Neuron (in vitro differentiated cells): ENCODE measurements at regions not wholly inside any gene's neighbourhood (a gene's known extent, or its start where the extent isn't known, plus 50 kb on each side); places are given as distances from the start of the nearest gene placed in this dataset.

Source experiments
- H2AFZ ChIP-seq: one replicate; pipeline ENCODE4 v1.6.1; 2013; ENCODE audit warnings: low read depth, mild to moderate bottlenecking, inconsistent platforms, low read length, moderate library complexity
- H3K27me3 ChIP-seq: one replicate; pipeline ENCODE4 v1.6.1; 2013; ENCODE audit warnings: low read length; ENCODE audit not compliant: insufficient read depth
- H3K36me3 ChIP-seq: one replicate; pipeline ENCODE4 v1.6.1; 2013; ENCODE audit warnings: low read length; ENCODE audit not compliant: insufficient read depth
- H3K4me1 ChIP-seq: one replicate; pipeline ENCODE4 v1.6.1; 2013; ENCODE audit warnings: low read length; ENCODE audit not compliant: insufficient read depth
- H3K4me3 ChIP-seq: 2 replicates; pipeline ENCODE4 v1.5.1; 2013; ENCODE audit warnings: mild to moderate bottlenecking, low read length, moderate library complexity
- H3K9me3 ChIP-seq: one replicate; pipeline ENCODE4 v1.6.1; 2013; ENCODE audit warnings: low read length

DNA sequence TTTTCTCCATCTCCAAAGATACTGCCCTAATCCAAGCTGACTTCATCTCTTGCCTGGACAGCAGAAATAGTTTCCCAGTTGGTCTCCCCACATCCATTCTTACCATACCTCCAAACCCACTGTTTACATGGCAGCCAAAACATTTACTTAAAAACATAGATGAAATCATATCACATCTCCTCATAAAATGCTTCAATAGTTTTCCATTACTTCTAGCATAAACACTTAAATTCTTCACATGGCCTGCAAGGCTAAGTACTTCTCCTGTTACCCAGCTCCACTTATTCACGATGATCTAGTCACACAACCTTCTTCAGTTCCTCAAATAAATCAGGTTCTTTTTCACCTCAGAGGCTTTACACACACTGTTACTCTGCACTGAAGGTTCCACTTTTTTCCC lies 185.8 kb upstream of the ACVR2A start:
- no peaks in the 10 kb centered on the region for H3K36me3 ChIP-seq
- H3K9me3 ChIP-seq, result no peaks in the 10 kb centered on the region
- no peak overlapping the region for H2AFZ ChIP-seq
- no peak overlapping the region for H3K4me3 ChIP-seq
- no peaks in the 10 kb centered on the region for H3K4me1 ChIP-seq
- H3K27me3 ChIP-seq, result no peaks in the 10 kb centered on the region

DNA sequence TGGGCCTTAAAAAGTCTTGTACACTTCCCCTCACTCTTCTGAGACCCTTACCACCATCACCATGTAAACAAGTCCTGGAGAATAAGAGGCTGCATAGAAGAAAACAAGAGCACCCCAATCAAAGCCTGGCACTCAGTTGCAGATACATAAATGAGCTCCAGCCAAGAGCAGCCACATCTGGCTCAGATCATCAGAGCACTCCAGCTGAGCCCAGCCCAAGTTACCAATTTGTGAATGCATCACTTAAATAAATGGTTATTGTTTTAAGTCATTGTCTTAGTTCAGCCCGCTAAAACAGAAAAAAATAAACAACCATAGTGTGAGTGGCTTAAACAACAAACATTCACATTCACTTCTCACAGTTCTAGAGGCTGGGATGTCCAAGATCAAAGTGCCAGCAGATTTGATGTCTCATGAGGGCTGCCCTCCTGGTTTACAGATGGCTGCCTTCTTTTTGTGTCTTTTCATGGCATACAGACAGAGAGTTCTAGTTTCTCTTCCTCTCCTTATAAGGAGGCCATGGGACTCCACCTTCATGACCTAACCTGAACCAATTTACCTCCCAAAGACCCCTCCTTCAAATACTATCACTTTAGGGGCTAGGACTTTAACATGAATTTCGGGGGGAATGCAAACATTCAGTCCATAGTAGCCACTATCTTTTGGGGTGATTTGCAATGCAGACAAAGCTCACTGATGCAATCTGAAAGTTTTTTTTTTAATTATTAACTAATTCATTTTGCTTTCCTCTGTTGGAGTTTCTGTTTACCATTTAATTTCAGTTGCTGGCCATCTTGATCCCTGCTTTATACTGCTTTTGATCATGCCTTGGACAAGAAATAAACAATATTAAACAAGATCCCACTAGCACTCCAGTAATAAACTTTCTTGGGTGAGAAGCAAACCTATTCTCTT lies 187.5 kb upstream of the ACVR2A start:
- Histone ChIP-seq H3K27me3 (no peaks in the 10 kb centered on the region), H3K4me1 (peaks cover 4% of the 10 kb centered on the region), H3K36me3 (no peaks in the 10 kb centered on the region), H3K4me3 (no peak overlapping the region), H2AFZ (no peak overlapping the region), H3K9me3 (no peaks in the 10 kb centered on the region)

DNA sequence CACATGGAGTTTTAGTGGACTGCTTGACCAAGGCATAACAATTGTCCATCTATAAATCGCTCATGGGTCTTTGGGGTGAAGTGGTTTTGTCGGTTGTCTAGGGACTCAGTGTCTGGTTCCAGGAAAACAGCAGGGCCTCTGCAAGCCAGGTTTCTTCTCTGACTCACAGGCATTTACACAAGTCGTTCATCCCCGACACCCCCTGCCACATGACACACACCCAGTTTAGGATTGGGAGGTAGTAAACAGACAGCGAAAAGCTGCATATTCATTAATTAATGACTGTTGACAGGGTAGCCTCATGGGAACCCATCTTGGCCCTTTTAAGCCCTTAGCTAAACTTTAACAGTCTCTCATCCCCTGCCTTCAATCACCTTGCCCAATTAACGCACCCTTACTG lies 194.8 kb upstream of the ACVR2A start:
- Histone ChIP-seq H3K4me3 (no peak overlapping the region), H2AFZ (no peak overlapping the region), H3K9me3 (no peaks in the 10 kb centered on the region), H3K27me3 (no peaks in the 10 kb centered on the region), H3K36me3 (no peaks in the 10 kb centered on the region), H3K4me1 (peaks cover 40% of the 10 kb centered on the region)

DNA sequence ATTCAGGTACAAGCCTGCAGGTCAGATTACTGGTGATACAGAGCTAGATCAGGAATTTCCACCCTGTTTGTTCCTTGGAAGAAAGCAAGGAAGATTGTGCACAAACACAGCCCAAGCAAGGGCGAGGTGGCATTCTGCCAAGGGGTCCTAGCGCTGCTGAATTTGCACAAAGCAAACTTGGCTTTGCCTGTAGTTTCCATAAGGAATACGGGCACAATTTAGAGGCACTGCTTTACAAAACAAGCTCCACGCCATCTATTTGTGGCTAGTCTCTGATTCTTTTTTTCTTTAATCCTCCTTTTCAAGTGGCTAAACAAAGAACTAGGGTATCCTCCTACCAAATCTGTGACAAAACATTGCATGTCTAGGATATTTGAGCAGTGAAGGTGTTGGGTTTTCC lies 195.5 kb upstream of the ACVR2A start:
- Histone ChIP-seq H3K36me3 (no peaks in the 10 kb centered on the region), H3K4me3 (no peak overlapping the region)

GRCh38 chr2:147648471-147648870 lies 196.4 kb upstream of the ACVR2A start:
- H3K36me3 ChIP-seq, result no peaks in the 10 kb centered on the region
- H3K27me3 ChIP-seq, result no peaks in the 10 kb centered on the region
- H3K4me3 ChIP-seq, result no peak overlapping the region
- no peak overlapping the region for H2AFZ ChIP-seq
- peaks cover 43% of the 10 kb centered on the region for H3K4me1 ChIP-seq
- no peaks in the 10 kb centered on the region for H3K9me3 ChIP-seq

More for the DNA sequence above, 195.5 kb upstream of the ACVR2A start:
- Histone ChIP-seq H3K4me1 (peaks cover 44% of the 10 kb centered on the region), H3K27me3 (no peaks in the 10 kb centered on the region), H3K9me3 (no peaks in the 10 kb centered on the region), H2AFZ (peak overlapping the region; percentile 39)

GRCh38 chr2:147647816-147648215 lies 197.0 kb upstream of the ACVR2A start:
- Histone ChIP-seq H3K4me1 (peaks cover 41% of the 10 kb centered on the region), H3K36me3 (no peaks in the 10 kb centered on the region), H2AFZ (no peak overlapping the region), H3K9me3 (no peaks in the 10 kb centered on the region), H3K27me3 (no peaks in the 10 kb centered on the region), H3K4me3 (no peak overlapping the region)

GRCh38 chr2:147646818-147647468 lies 197.9 kb upstream of the ACVR2A start:
- H3K9me3 ChIP-seq, result no peaks in the 10 kb centered on the region
- no peaks in the 10 kb centered on the region for H3K36me3 ChIP-seq
- H3K27me3 ChIP-seq, result no peaks in the 10 kb centered on the region
- no peak overlapping the region for H2AFZ ChIP-seq
- H3K4me3 ChIP-seq, result no peak overlapping the region
- H3K4me1 ChIP-seq, result peaks cover 41% of the 10 kb centered on the region

DNA sequence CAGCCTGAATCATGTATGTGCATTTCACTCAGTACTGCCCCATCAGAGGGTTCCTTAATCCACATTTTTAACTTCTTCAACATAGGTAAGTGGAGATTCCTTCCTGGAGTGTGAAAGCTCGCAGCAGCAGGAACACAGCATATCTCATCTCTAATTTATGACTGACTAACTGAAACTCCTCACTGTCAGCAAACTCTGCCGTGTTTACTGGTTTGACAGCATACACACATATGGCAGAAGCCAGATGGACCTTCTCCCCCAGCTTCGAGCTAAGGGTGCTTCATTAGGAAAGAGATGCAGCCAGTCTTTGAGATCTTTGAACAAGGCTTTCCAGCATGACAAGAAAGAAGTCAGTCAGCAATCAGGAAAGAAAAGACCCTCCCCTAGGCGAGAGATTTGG lies 200.3 kb upstream of the ACVR2A start:
- Histone ChIP-seq H2AFZ (no peak overlapping the region), H3K36me3 (no peaks in the 10 kb centered on the region), H3K27me3 (no peaks in the 10 kb centered on the region)

DNA sequence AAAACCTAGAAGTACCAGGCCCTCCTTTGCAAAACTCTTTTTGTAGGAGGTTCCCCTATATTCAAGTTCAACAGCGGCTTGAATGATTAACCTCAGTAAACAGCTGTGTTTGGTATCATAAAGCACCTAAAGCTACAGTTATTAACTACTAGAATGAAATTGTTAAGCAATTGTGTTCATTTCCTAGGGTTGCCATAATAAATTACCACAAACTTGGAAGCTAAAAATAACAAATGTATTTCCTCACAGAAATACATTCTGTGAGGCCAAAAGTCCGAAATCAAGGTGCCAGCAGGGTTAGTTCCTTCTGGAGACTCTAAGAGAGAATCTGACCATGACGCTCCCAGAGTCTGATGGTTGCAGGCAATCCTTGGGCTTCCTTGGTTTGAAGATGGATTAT lies 202.1 kb upstream of the ACVR2A start:
- Histone ChIP-seq H3K4me3 (no peak overlapping the region), H3K36me3 (no peaks in the 10 kb centered on the region), H2AFZ (no peak overlapping the region)

More for the DNA sequence above, 200.3 kb upstream of the ACVR2A start:
- H3K4me3 ChIP-seq, result no peak overlapping the region
- H3K4me1 ChIP-seq, result peaks cover 37% of the 10 kb centered on the region
- H3K9me3 ChIP-seq, result no peaks in the 10 kb centered on the region

DNA sequence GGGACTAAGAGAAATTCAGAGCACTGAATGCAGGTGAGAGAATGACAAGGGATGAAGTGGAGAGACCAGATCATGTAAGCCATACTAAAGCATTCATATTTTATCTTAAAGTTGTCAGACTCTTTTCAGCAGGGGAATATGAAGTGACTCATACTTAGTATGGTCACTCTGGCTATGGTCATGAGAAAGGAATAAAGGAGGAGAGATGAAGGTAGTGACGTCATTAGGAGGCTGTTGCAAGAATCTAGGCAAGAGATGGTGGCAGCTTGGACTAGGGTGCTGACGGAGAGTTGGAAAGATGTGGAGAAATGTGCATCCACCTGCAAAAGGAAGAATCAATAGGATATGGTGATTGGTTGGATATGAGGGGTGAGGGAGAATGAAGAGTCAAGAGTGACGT lies 203.2 kb upstream of the ACVR2A start:
- peaks cover 12% of the 10 kb centered on the region for H3K4me1 ChIP-seq
- no peak overlapping the region for H3K4me3 ChIP-seq
- no peaks in the 10 kb centered on the region for H3K27me3 ChIP-seq
- H3K36me3 ChIP-seq, result no peaks in the 10 kb centered on the region
- no peak overlapping the region for H2AFZ ChIP-seq
- no peaks in the 10 kb centered on the region for H3K9me3 ChIP-seq

More for the DNA sequence above, 202.1 kb upstream of the ACVR2A start:
- Histone ChIP-seq H3K27me3 (no peaks in the 10 kb centered on the region), H3K4me1 (peaks cover 24% of the 10 kb centered on the region), H3K9me3 (no peaks in the 10 kb centered on the region)

GRCh38 chr2:147639891-147640290 lies 204.9 kb upstream of the ACVR2A start:
- H3K36me3 ChIP-seq, result no peaks in the 10 kb centered on the region
- H3K9me3 ChIP-seq, result no peaks in the 10 kb centered on the region
- no peaks in the 10 kb centered on the region for H3K27me3 ChIP-seq
- peaks cover 5% of the 10 kb centered on the region for H3K4me1 ChIP-seq
- H3K4me3 ChIP-seq, result no peak overlapping the region
- no peak overlapping the region for H2AFZ ChIP-seq

DNA sequence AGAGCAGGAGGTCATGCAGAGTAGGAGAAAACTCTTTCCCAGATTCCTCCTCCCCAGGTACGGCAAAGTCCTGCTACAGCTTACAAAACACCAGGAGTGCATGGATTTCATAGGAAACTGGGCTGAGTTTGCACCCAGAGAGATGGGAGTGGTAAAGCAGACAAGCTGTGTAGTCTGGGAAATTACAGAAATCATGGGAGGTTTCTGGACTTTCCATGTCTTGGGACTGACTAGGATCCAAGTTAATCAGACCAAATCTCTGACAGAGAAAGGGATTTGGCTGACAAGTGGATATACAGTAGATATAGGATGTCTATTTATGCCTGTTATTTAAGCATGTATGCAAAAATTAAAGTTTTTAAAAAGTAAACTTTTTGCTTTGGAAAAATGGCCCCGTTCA lies 205.4 kb upstream of the ACVR2A start:
- H3K4me1 ChIP-seq, result peaks cover 3% of the 10 kb centered on the region
- H3K9me3 ChIP-seq, result no peaks in the 10 kb centered on the region
- no peak overlapping the region for H2AFZ ChIP-seq
- no peaks in the 10 kb centered on the region for H3K27me3 ChIP-seq
- no peak overlapping the region for H3K4me3 ChIP-seq
- H3K36me3 ChIP-seq, result no peaks in the 10 kb centered on the region

DNA sequence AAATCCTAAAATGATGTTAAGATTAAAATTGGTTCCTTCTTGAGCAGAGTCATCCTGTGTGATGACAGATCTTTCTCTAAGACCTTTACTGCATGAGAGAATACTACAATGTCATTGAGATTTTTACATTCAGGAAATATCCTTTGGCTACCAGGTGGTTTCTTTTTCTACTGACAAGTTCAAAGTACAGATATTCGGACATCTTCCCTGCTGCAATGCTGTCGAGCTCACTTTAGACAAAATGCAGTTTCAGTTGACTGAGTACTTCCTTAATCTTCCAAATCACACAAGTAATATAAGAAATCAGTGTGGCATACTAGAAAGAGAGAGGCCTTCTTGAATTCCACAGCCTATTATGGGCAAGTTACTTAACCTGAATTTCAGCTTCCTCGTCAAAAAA lies 207.9 kb upstream of the ACVR2A start:
- H3K27me3 ChIP-seq, result no peaks in the 10 kb centered on the region

More for the DNA sequence above, 207.9 kb upstream of the ACVR2A start:
- H3K36me3 ChIP-seq, result no peaks in the 10 kb centered on the region
- no peaks in the 10 kb centered on the region for H3K4me1 ChIP-seq
- H3K9me3 ChIP-seq, result no peaks in the 10 kb centered on the region
- no peak overlapping the region for H3K4me3 ChIP-seq
- H2AFZ ChIP-seq, result no peak overlapping the region
